Mammary epithelial cell (primary cell): ENCODE measurements at regions not wholly inside any gene's neighbourhood (a gene's known extent, or its start where the extent isn't known, plus 50 kb on each side); places are given as distances from the start of the nearest gene placed in this dataset.

Experiments used
- CTCF ChIP-seq, 2 donors: IDR thresholded peaks in 1 of 2; conservative IDR thresholded peaks in 1 of 2; 2 replicates each; pipeline ENCODE4 v1.5.1; 2011 to 2012; ENCODE audit warnings: inconsistent platforms in 2 of 2, low read length in 2 of 2, mild to moderate bottlenecking in 2 of 2, control low read depth in 1 of 2, low read depth in 1 of 2; ENCODE audit not compliant: insufficient read depth in 1 of 2; ENCODE audit errors: extremely low read depth in 1 of 2
- EZH2 ChIP-seq: IDR thresholded peaks from 2 replicates; pipeline ENCODE4 v1.6.1; 2012; ENCODE audit warnings: low read length, inconsistent platforms, borderline replicate concordance

GRCh38 chrX:43277879-43278278, 378.2 kb upstream of the MAOA start:
- TF ChIP-seq CTCF (conservative IDR thresholded peaks at IDR 0.05 in 1 of 2, IDR thresholded peaks at IDR 0.05 in 1 of 2; ENCODE audit: extremely low read depth in 1 of 2, insufficient read depth in 1 of 2, low read depth in 1 of 2, low read length in 2 of 2) = no peak
- TF ChIP-seq EZH2 = no peak
